Smooth muscle cell (in vitro differentiated cells): ENCODE measurements at regions not wholly inside any gene's neighbourhood (a gene's known extent, or its start where the extent isn't known, plus 50 kb on each side); places are given as distances from the start of the nearest gene placed in this dataset.

Source experiments
- DNase-seq: peaks from one replicate; lab custom pipeline; 2025; ENCODE audit not compliant: unreplicated experiment; lab: John Stamatoyannopoulos, UW
- H2AFZ ChIP-seq: fragments of 200-600 bp; sonication (generic); 2 replicates; pipeline ENCODE4 v1.6.0; 2016; ENCODE audit warnings: antibody characterized with exemption, low read depth, mild to moderate bottlenecking
- H3F3A ChIP-seq: fragments of 200-600 bp; sonication (generic); 2 replicates; pipeline ENCODE4 v1.6.0; 2017; ENCODE audit warnings: antibody characterized with exemption, low read depth
- H3K27ac ChIP-seq: fragments of 200-600 bp; sonication (generic); 2 replicates; pipeline ENCODE4 v1.5.1; 2016; ENCODE audit warnings: low read depth, mild to moderate bottlenecking
- H3K27me3 ChIP-seq: fragments of 200-600 bp; sonication (generic); 2 replicates; pipeline ENCODE4 v1.6.1; 2016; ENCODE audit warnings: low read depth, mild to moderate bottlenecking
- H3K36me3 ChIP-seq: fragments of 200-600 bp; sonication (generic); 2 replicates; pipeline ENCODE4 v1.5.1; 2016; ENCODE audit warnings: low read depth
- H3K4me1 ChIP-seq: fragments of 200-600 bp; sonication (generic); 2 replicates; pipeline ENCODE4 v1.5.1; 2016; ENCODE audit warnings: low read depth
- H3K4me2 ChIP-seq: fragments of 200-600 bp; sonication (generic); 2 replicates; pipeline ENCODE4 v1.6.0; 2016; ENCODE audit warnings: mild to moderate bottlenecking
- H3K4me3 ChIP-seq: fragments of 200-600 bp; sonication (generic); 2 replicates; pipeline ENCODE4 v1.5.1; 2016; ENCODE audit warnings: mild to moderate bottlenecking
- H3K79me2 ChIP-seq: fragments of 200-600 bp; sonication (generic); 2 replicates; pipeline ENCODE4 v1.6.0; 2016; ENCODE audit warnings: low read depth, mild to moderate bottlenecking
- H3K9ac ChIP-seq: fragments of 200-600 bp; sonication (generic); 2 replicates; pipeline ENCODE4 v1.6.0; 2016; ENCODE audit warnings: low read depth
- H3K9me3 ChIP-seq: fragments of 200-600 bp; sonication (generic); replicated peaks from 2 replicates; pipeline ENCODE4 v1.5.1; 2016; ENCODE audit warnings: low read depth
- H4K20me1 ChIP-seq: fragments of 200-600 bp; sonication (generic); 2 replicates; pipeline ENCODE4 v1.6.0; 2016; ENCODE audit warnings: low read depth
- CTCF ChIP-seq: fragments of 200-600 bp; sonication (generic); IDR thresholded peaks from 2 replicates; pipeline ENCODE4 v1.5.1; 2017; ENCODE audit warnings: borderline replicate concordance, mild to moderate bottlenecking, antibody characterized with exemption; ENCODE audit not compliant: insufficient read depth, poor library complexity, severe bottlenecking
- WGBS: methylation state at CpG from one replicate; pipeline ENCODE4 v1.1.7; 2016; ENCODE audit warnings: low lambda C conversion rate; 5-methylcytosine and 5-hydroxymethylcytosine counted together

- Histone ChIP-seq H3K79me2 (no peaks in the 10 kb centered on the region), H3K27me3 (no peaks in the 10 kb centered on the region), H3F3A (no peaks in the 10 kb centered on the region), H3K4me2 (no peak overlapping the region), H3K4me1 (no peaks in the 10 kb centered on the region), H3K4me3 (no peak overlapping the region), H4K20me1 (no peaks in the 10 kb centered on the region), H2AFZ (no peak overlapping the region), H3K36me3 (no peaks in the 10 kb centered on the region), H3K27ac (no peak overlapping the region), H3K9ac (no peak overlapping the region), H3K9me3 (no peaks in the 10 kb centered on the region)
- 96% methylated on average over 3 of the region's 3 CpGs for WGBS
- no peak for DNase-seq
- TF ChIP-seq CTCF = no peak
Measured at GRCh38 chr3:78494851-78495250, 1272.9 kb downstream of the ROBO1 start.

- no peak for TF ChIP-seq CTCF
- Histone ChIP-seq H3K4me2 (no peak overlapping the region), H3K27me3 (no peaks in the 10 kb centered on the region), H3K4me1 (no peaks in the 10 kb centered on the region), H3K79me2 (no peaks in the 10 kb centered on the region), H3K9ac (no peak overlapping the region), H3K27ac (no peak overlapping the region), H3K4me3 (no peak overlapping the region), H3K36me3 (no peaks in the 10 kb centered on the region), H4K20me1 (no peaks in the 10 kb centered on the region), H3K9me3 (no peaks in the 10 kb centered on the region), H2AFZ (no peak overlapping the region), H3F3A (no peaks in the 10 kb centered on the region)
- WGBS = 52% methylated on average over 1 of the region's 1 CpG
- no peak for DNase-seq
Measured at GRCh38 chr3:78495301-78495700, 1272.5 kb downstream of the ROBO1 start.

- no peak overlapping the region for H3K4me2 ChIP-seq
- DNase-seq = no peak
- no peak for TF ChIP-seq CTCF
- no peaks in the 10 kb centered on the region for H3F3A ChIP-seq
- H3K36me3 ChIP-seq = no peaks in the 10 kb centered on the region
- H3K27me3 ChIP-seq = no peaks in the 10 kb centered on the region
- no peak overlapping the region for H3K4me3 ChIP-seq
- H3K9me3 ChIP-seq = no peaks in the 10 kb centered on the region
- 86% methylated on average over 5 of the region's 5 CpGs for WGBS
- H4K20me1 ChIP-seq = no peaks in the 10 kb centered on the region
- H3K27ac ChIP-seq = no peak overlapping the region
- no peak overlapping the region for H2AFZ ChIP-seq
- H3K9ac ChIP-seq = no peak overlapping the region
- no peaks in the 10 kb centered on the region for H3K79me2 ChIP-seq
- no peaks in the 10 kb centered on the region for H3K4me1 ChIP-seq
Measured at GRCh38 chr3:78496501-78496900, 1271.3 kb downstream of the ROBO1 start.

GRCh38 chr3:78497021-78497420 is 1270.8 kb downstream of the ROBO1 start:
- Histone ChIP-seq H3K9ac (no peak overlapping the region), H3K36me3 (no peaks in the 10 kb centered on the region), H3K9me3 (no peaks in the 10 kb centered on the region), H3K4me1 (no peaks in the 10 kb centered on the region), H3F3A (no peaks in the 10 kb centered on the region), H3K4me2 (no peak overlapping the region), H2AFZ (no peak overlapping the region), H3K27ac (no peak overlapping the region), H3K4me3 (no peak overlapping the region), H3K79me2 (no peaks in the 10 kb centered on the region), H4K20me1 (no peaks in the 10 kb centered on the region), H3K27me3 (no peaks in the 10 kb centered on the region)
- WGBS = 67% methylated on average over 4 of the region's 4 CpGs
- DNase-seq = no peak
- TF ChIP-seq CTCF = no peak
